ENCODE measurements at regions not wholly inside any gene's neighbourhood (a gene's known extent, or its start where the extent isn't known, plus 50 kb on each side); places are given as distances from the start of the nearest gene placed in this dataset.
"Not testable (repeated sequence)": the region's sequence is repeated elsewhere in the genome, so short reads cannot be mapped to it uniquely, and the experiment has no call there.

DNA sequence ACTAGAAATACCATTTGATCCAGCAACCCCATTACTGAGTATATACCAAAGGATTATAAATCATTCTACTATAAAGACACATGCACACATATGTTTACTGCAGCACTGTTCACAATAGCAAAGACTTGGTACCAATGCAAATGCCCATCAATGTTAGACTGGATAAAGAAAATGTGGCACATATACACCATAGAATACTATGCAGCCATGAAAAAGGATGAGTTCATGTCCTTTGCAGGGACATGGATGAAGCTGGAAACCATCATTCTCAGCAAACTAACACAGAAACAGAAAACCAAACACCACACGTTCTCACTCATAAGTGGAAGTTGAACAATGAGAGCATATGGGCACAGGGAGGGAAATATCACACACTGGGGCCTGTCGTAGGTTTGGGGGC is 106.0 kb downstream of the SPATA18 start:
- not testable (repeated sequence) for H3K79me2 ChIP-seq (ENCODE audit: control insufficient read depth, insufficient read depth, low read length, unreplicated experiment); H3K4me1 ChIP-seq (ENCODE audit: control insufficient read depth, insufficient read depth, low read length, unreplicated experiment); H3K4me3 ChIP-seq (ENCODE audit: low read depth, low read length); H3K27ac ChIP-seq (ENCODE audit: low read depth, low read length); H2AFZ ChIP-seq (ENCODE audit: low read length, unreplicated experiment); H3K36me3 ChIP-seq (ENCODE audit: insufficient read depth, low read length)
- peaks cover 34% of the 10 kb centered on the region for H3K27me3 ChIP-seq (ENCODE audit: insufficient read depth, low read length)

DNA sequence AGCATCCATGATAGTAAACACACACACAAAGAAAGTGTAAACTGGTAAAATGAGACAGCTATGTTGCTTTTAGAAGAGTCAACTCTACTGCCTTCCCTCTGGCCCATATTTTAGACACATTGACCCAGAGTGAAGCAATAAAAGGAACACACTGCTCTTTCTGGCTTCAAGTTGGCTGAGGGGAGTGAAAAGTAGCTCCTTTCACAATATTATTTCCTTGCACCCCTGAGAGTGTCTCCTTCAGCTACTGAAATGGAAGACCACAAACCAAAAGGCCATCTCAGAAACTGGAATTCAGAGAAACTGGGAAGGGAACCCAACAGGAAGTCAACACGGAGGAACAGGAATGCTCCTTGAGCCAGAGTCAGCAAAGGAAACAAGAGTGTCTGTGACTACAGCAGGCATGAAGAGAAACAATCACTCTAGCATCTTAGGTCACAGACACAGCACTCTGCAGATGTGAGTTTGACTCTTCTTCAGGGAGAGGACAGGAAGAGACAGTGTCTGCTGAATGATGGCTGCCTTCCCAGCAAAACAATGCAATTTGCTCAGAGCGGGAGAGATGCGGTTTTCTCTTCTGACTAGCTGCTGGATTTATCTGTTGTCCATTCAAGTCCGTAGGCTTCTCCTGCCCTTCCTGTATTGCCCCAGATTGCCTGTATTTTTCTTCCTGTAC is 106.7 kb downstream of the SPATA18 start:
- Histone ChIP-seq H3K79me2 (ENCODE audit: control insufficient read depth, insufficient read depth, low read length, unreplicated experiment) (no peaks in the 10 kb centered on the region), H3K36me3 (ENCODE audit: insufficient read depth, low read length) (no peaks in the 10 kb centered on the region), H3K4me1 (ENCODE audit: control insufficient read depth, insufficient read depth, low read length, unreplicated experiment) (no peaks in the 10 kb centered on the region), H3K27me3 (ENCODE audit: insufficient read depth, low read length) (peaks cover 29% of the 10 kb centered on the region), H3K27ac (ENCODE audit: low read depth, low read length) (no peak overlapping the region), H3K4me3 (ENCODE audit: low read depth, low read length) (no peak overlapping the region), H2AFZ (ENCODE audit: low read length, unreplicated experiment) (no peak overlapping the region)

DNA sequence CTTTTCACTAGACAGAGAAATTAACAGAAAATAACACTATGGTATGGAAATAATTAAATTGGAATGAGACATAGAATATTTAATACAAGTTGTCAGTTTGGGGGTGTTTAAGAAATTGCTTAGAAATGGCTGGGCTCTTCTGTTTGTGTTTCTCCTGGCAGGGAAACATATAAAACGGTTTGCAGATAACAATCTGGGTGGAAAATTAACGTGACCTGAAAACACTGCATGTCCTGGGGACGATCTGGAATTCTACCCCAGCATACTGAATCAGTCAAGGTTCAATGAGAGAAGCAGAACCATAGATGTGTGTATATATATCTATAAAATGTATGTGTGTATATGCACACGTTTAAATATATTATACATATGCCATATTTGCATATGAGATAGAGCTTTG is 109.8 kb downstream of the SPATA18 start:
- H2AFZ ChIP-seq (ENCODE audit: low read length, unreplicated experiment): no peak overlapping the region
- H3K4me1 ChIP-seq (ENCODE audit: control insufficient read depth, insufficient read depth, low read length, unreplicated experiment): no peaks in the 10 kb centered on the region
- H3K36me3 ChIP-seq (ENCODE audit: insufficient read depth, low read length): no peaks in the 10 kb centered on the region
- no peaks in the 10 kb centered on the region for H3K79me2 ChIP-seq (ENCODE audit: control insufficient read depth, insufficient read depth, low read length, unreplicated experiment)
- H3K27me3 ChIP-seq (ENCODE audit: insufficient read depth, low read length): peaks cover 33% of the 10 kb centered on the region
- no peak overlapping the region for H3K4me3 ChIP-seq (ENCODE audit: low read depth, low read length)
- H3K27ac ChIP-seq (ENCODE audit: low read depth, low read length): no peak overlapping the region

DNA sequence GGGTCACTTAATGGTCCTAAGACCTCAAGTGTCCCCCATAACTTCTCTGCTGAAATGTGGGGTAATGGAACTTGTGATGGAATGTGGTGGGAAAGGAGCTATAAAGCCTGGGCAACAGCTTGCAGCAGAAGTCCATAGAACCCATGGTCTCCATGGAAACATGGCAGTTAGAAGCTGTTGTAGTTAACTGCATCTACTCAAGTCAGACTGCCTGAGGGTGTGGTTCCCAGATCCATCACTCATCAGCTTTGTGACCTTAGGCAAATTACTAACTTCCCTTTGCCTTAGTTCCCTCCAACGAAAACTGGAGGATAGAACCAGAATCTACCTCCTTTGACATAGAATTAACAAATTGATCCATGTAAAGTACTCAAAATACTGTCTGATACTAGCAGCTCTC is 113.0 kb downstream of the SPATA18 start:
- Histone ChIP-seq H3K4me3 (ENCODE audit: low read depth, low read length) (no peak overlapping the region), H3K79me2 (ENCODE audit: control insufficient read depth, insufficient read depth, low read length, unreplicated experiment) (no peaks in the 10 kb centered on the region), H3K36me3 (ENCODE audit: insufficient read depth, low read length) (no peaks in the 10 kb centered on the region)

DNA sequence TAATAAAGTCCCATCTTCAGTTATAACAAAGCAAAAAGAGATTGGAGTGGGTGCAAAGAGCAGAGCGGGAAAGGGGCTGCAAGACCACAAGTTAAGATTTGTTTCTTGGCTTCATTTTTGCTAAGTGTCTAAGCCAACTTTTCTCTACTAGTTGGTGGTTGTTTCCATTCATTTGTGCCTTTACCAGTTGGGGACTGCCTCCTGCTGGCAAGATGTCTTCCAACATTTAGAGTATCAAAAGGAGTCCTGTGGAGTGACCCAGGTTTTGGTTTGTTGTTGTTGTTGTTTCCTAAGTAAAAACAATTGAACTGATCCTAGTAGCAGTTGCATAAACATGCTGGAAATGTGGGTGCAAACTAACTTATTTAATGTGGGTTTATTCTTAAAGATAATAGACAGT is 121.1 kb downstream of the SPATA18 start:
- Histone ChIP-seq H3K4me1 (ENCODE audit: control insufficient read depth, insufficient read depth, low read length, unreplicated experiment) (peaks cover 4% of the 10 kb centered on the region), H3K27ac (ENCODE audit: low read depth, low read length) (no peak overlapping the region), H2AFZ (ENCODE audit: low read length, unreplicated experiment) (no peak overlapping the region), H3K4me3 (ENCODE audit: low read depth, low read length) (no peak overlapping the region), H3K36me3 (ENCODE audit: insufficient read depth, low read length) (no peaks in the 10 kb centered on the region), H3K79me2 (ENCODE audit: control insufficient read depth, insufficient read depth, low read length, unreplicated experiment) (no peaks in the 10 kb centered on the region), H3K27me3 (ENCODE audit: insufficient read depth, low read length) (no peaks in the 10 kb centered on the region)

More for the DNA sequence above, 113.0 kb downstream of the SPATA18 start:
- H3K4me1 ChIP-seq (ENCODE audit: control insufficient read depth, insufficient read depth, low read length, unreplicated experiment): no peaks in the 10 kb centered on the region
- no peak overlapping the region for H2AFZ ChIP-seq (ENCODE audit: low read length, unreplicated experiment)
- no peak overlapping the region for H3K27ac ChIP-seq (ENCODE audit: low read depth, low read length)
- peaks cover 29% of the 10 kb centered on the region for H3K27me3 ChIP-seq (ENCODE audit: insufficient read depth, low read length)

DNA sequence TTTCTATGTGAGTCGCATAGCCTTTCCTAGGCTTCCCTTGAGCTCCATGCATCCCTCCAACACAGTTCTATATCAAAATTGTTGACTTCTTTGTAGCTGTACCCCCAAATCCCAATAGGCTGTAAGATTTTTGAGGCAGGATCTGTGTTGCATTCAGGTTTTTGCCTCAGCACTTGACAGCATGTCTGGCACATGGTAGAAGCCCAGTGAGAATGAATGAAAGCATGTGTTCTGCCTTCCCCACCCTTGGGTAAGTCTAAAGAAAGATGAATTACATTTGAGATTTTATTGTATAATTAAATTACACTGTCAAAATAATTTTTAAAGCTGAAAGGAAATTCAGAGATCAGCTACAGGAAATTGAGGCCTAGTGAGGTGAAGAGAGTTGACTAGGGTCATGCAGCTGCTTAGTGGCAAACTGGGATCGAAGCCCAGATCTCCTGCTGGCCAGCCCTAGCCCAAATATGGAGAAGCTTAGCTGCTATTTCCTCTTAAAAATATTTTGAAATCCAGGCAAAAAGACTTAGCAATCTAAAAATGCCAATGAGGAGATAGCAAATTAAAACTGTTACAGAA is 122.5 kb downstream of the SPATA18 start:
- Histone ChIP-seq H3K4me1 (ENCODE audit: control insufficient read depth, insufficient read depth, low read length, unreplicated experiment) (peaks cover 4% of the 10 kb centered on the region), H3K79me2 (ENCODE audit: control insufficient read depth, insufficient read depth, low read length, unreplicated experiment) (no peaks in the 10 kb centered on the region), H3K27me3 (ENCODE audit: insufficient read depth, low read length) (no peaks in the 10 kb centered on the region), H2AFZ (ENCODE audit: low read length, unreplicated experiment) (no peak overlapping the region), H3K4me3 (ENCODE audit: low read depth, low read length) (no peak overlapping the region), H3K27ac (ENCODE audit: low read depth, low read length) (no peak overlapping the region), H3K36me3 (ENCODE audit: insufficient read depth, low read length) (no peaks in the 10 kb centered on the region)

DNA sequence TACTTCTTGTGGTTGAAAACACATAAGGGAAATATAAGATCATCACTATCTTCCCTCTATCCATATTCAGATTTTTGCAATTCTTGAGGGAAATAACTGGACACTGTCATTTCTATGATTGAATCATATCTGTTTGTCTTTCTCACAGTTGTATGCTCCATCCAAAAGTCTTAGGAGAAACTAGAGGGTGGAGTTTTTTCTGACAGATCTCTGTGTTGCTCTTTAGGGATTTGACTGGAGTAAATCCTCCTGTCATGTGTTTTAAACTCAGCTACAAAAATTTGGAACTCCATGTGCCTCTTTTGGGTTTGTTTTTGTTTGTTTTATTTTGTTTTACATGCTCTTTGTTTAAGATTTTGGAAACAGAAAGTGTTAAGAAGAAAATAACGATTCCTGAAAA is 136.5 kb downstream of the SPATA18 start:
- H3K36me3 ChIP-seq (ENCODE audit: insufficient read depth, low read length): no peaks in the 10 kb centered on the region
- H2AFZ ChIP-seq (ENCODE audit: low read length, unreplicated experiment): no peak overlapping the region
- no peaks in the 10 kb centered on the region for H3K79me2 ChIP-seq (ENCODE audit: control insufficient read depth, insufficient read depth, low read length, unreplicated experiment)
- H3K4me3 ChIP-seq (ENCODE audit: low read depth, low read length): no peak overlapping the region
- no peak overlapping the region for H3K27ac ChIP-seq (ENCODE audit: low read depth, low read length)
- 0 out of 2 replicates have a peak, but pooled peaks cover 11% of the 10 kb centered on the region for H3K27me3 ChIP-seq (ENCODE audit: insufficient read depth, low read length)
- H3K4me1 ChIP-seq (ENCODE audit: control insufficient read depth, insufficient read depth, low read length, unreplicated experiment): no peaks in the 10 kb centered on the region

DNA sequence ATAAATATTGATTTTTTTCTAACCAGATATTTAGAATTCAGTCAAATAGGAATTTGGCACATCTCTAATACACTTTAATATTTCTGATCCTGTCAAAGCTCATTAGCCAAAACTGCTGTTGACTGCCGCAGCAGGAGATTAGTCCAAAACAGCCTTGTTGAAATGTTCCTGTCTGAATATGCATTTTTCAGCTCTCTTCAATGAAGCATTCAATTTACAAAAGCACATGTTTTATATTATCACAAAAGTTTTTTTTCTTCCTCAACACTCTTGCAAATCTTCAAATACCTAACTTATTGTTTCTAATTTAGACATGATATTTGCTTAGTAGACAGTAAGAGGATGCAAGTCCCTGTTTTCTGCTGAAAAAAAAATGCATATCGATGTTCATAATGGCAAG is 140.9 kb downstream of the SPATA18 start:
- Histone ChIP-seq H3K27ac (ENCODE audit: low read depth, low read length) (no peak overlapping the region), H3K4me1 (ENCODE audit: control insufficient read depth, insufficient read depth, low read length, unreplicated experiment) (no peaks in the 10 kb centered on the region), H3K79me2 (ENCODE audit: control insufficient read depth, insufficient read depth, low read length, unreplicated experiment) (no peaks in the 10 kb centered on the region), H3K36me3 (ENCODE audit: insufficient read depth, low read length) (no peaks in the 10 kb centered on the region), H3K27me3 (ENCODE audit: insufficient read depth, low read length) (0 out of 2 replicates have a peak, but pooled peaks cover 11% of the 10 kb centered on the region), H3K4me3 (ENCODE audit: low read depth, low read length) (no peak overlapping the region), H2AFZ (ENCODE audit: low read length, unreplicated experiment) (no peak overlapping the region)

DNA sequence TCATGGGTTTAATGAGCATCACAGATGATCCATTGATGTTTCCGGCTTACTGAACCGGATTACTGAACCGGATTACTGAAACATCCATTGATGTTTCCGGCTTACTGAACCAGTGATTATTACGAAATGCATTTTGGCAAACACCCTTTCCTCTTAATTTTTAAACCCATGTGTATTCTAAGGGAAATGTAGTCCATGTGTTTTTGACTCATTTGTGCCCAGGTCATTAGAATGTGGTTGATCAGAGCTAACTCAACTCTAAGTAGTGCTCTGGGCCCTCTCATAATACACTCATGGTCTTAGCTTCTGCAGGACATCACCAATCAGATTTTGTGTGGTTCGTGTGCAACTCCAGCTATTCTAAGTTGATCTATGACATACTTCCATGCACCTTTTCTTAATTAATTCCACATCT is 141.6 kb downstream of the SPATA18 start:
- no peaks in the 10 kb centered on the region for H3K4me1 ChIP-seq (ENCODE audit: control insufficient read depth, insufficient read depth, low read length, unreplicated experiment)
- H3K27me3 ChIP-seq (ENCODE audit: insufficient read depth, low read length): 0 out of 2 replicates have a peak, but pooled peaks cover 11% of the 10 kb centered on the region
- H3K36me3 ChIP-seq (ENCODE audit: insufficient read depth, low read length): no peaks in the 10 kb centered on the region
- H3K79me2 ChIP-seq (ENCODE audit: control insufficient read depth, insufficient read depth, low read length, unreplicated experiment): no peaks in the 10 kb centered on the region
- no peak overlapping the region for H2AFZ ChIP-seq (ENCODE audit: low read length, unreplicated experiment)
- no peak overlapping the region for H3K27ac ChIP-seq (ENCODE audit: low read depth, low read length)
- no peak overlapping the region for H3K4me3 ChIP-seq (ENCODE audit: low read depth, low read length)

DNA sequence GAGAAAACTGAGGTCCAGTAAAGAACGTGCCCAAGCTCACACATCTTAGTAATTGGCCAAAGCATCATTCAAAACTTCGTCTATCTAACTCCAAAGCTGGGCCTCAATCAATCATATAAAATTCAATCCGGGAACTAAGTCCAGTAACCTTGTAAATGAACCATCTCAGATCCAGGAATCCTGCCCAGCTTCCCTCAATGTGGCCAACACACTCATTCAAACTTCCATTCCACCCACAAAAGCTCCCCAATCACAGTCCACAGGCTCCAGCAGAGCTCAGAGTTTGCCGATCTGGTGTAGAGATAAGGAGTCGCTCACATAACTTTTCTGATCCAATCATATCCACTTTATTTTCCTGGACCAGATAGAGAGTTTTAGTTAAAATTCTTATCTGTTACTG is 144.8 kb downstream of the SPATA18 start:
- Histone ChIP-seq H2AFZ (ENCODE audit: low read length, unreplicated experiment) (no peak overlapping the region), H3K36me3 (ENCODE audit: insufficient read depth, low read length) (no peaks in the 10 kb centered on the region), H3K79me2 (ENCODE audit: control insufficient read depth, insufficient read depth, low read length, unreplicated experiment) (no peaks in the 10 kb centered on the region), H3K4me3 (ENCODE audit: low read depth, low read length) (no peak overlapping the region), H3K27ac (ENCODE audit: low read depth, low read length) (no peak overlapping the region), H3K4me1 (ENCODE audit: control insufficient read depth, insufficient read depth, low read length, unreplicated experiment) (peaks cover 9% of the 10 kb centered on the region), H3K27me3 (ENCODE audit: insufficient read depth, low read length) (no peaks in the 10 kb centered on the region)

DNA sequence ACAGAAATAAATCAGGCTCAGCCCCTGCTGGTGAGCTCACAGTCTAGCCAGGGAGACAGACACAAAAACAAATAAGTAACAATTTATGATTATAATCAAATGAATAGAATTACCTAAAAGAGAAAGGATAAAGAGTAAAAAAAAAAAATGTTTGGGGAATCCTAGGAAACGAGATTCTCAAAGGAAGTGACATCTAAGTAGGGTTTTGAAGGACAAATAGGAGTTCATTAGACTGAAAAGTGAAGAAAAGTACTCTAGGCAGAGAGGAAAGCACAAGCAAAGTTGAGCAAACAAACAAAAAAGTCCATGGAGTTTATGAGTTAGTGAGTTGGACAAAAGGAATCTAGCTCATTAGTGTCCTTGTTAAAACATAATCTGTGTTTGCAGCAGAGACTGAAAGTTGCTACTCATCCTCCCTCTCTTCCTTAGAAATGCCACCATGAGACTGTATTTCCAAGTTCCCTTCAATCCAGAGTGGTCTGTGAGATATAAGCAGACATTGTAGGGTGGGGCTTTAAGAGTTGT is 145.6 kb downstream of the SPATA18 start:
- Histone ChIP-seq H2AFZ (ENCODE audit: low read length, unreplicated experiment) (no peak overlapping the region), H3K4me3 (ENCODE audit: low read depth, low read length) (no peak overlapping the region), H3K79me2 (ENCODE audit: control insufficient read depth, insufficient read depth, low read length, unreplicated experiment) (no peaks in the 10 kb centered on the region), H3K36me3 (ENCODE audit: insufficient read depth, low read length) (no peaks in the 10 kb centered on the region), H3K27me3 (ENCODE audit: insufficient read depth, low read length) (no peaks in the 10 kb centered on the region), H3K27ac (ENCODE audit: low read depth, low read length) (no peak overlapping the region), H3K4me1 (ENCODE audit: control insufficient read depth, insufficient read depth, low read length, unreplicated experiment) (peaks cover 14% of the 10 kb centered on the region)
